HEK293 (cell line): ENCODE measurements at regions not wholly inside any gene's neighbourhood (a gene's known extent, or its start where the extent isn't known, plus 50 kb on each side); places are given as distances from the start of the nearest gene placed in this dataset.

Source experiments
- CTCF ChIP-seq: fragments of 450-650 bp; formaldehyde crosslinking; IDR thresholded peaks from 2 replicates; pipeline ENCODE4 v1.5.1; 2016; ENCODE audit warnings: missing biosample characterization, missing genetic modification characterization
- ELK4 ChIP-seq: IDR thresholded peaks from 2 replicates; pipeline ENCODE4 v1.6.1; 2011; ENCODE audit warnings: mild to moderate bottlenecking, low read depth, low read length, borderline replicate concordance
- HOXD13 ChIP-seq: sonication (generic); formaldehyde crosslinking; IDR thresholded peaks from 2 replicates; pipeline ENCODE4 v1.8.0; 2022; ENCODE audit warnings: missing genetic modification reagents, borderline replicate concordance
- REST ChIP-seq: fragments of 450-650 bp; formaldehyde crosslinking; IDR thresholded peaks from 2 replicates; pipeline ENCODE4 v1.5.1; 2016; ENCODE audit warnings: missing biosample characterization, missing genetic modification characterization
- SP7 ChIP-seq: fragments of 450-650 bp; formaldehyde crosslinking; IDR thresholded peaks from 2 replicates; pipeline ENCODE4 v1.5.1; 2016; ENCODE audit warnings: missing biosample characterization, missing genetic modification characterization
- ZNF132 ChIP-seq: fragments of 450-650 bp; formaldehyde crosslinking; IDR thresholded peaks from 2 replicates; pipeline ENCODE4 v1.5.1; 2017; ENCODE audit warnings: missing biosample characterization, missing genetic modification characterization, borderline replicate concordance
- ZNF138 ChIP-seq: fragments of 450-650 bp; formaldehyde crosslinking; IDR thresholded peaks from 2 replicates; pipeline ENCODE4 v1.5.1; 2016; ENCODE audit warnings: missing biosample characterization, missing genetic modification characterization, borderline replicate concordance
- ZNF274 ChIP-seq, 2 experiments: fragments of 200-500 bp in 1 of 2; fragments of 450-650 bp in 1 of 2; sonication (Bioruptor generic) in 1 of 2; formaldehyde crosslinking in 1 of 2; IDR thresholded peaks; 2 replicates each; pipeline versions ENCODE4 v1.5.1 to v1.6.1; 2014 to 2016; ENCODE audit warnings: borderline replicate concordance in 1 of 2, inconsistent platforms in 1 of 2, low read length in 1 of 2, missing biosample characterization in 1 of 2, missing genetic modification characterization in 1 of 2
- ZNF280D ChIP-seq: fragments of 450-650 bp; formaldehyde crosslinking; IDR thresholded peaks from 2 replicates; pipeline ENCODE4 v1.5.1; 2016; ENCODE audit warnings: missing biosample characterization, missing genetic modification characterization
- ZNF302 ChIP-seq: fragments of 450-650 bp; formaldehyde crosslinking; IDR thresholded peaks from 2 replicates; pipeline ENCODE4 v1.5.1; 2016; ENCODE audit warnings: missing biosample characterization, missing genetic modification characterization, low read depth
- ZNF521 ChIP-seq: fragments of 450-650 bp; formaldehyde crosslinking; IDR thresholded peaks from 2 replicates; pipeline ENCODE4 v1.5.1; 2017; ENCODE audit warnings: missing biosample characterization, mild to moderate bottlenecking, missing genetic modification characterization
- ZNF623 ChIP-seq: fragments of 450-650 bp; formaldehyde crosslinking; IDR thresholded peaks from 2 replicates; pipeline ENCODE4 v1.5.1; 2016; ENCODE audit warnings: missing biosample characterization, missing genetic modification characterization
- ZNF629 ChIP-seq: fragments of 450-650 bp; formaldehyde crosslinking; IDR thresholded peaks from 2 replicates; pipeline ENCODE4 v1.5.1; 2017; ENCODE audit warnings: missing biosample characterization, missing genetic modification characterization

GRCh38 chr5:135217669-135218485 is 181.2 kb downstream of the MACROH2A1 start:
- TF ChIP-seq ZNF274 (IDR thresholded peaks at IDR 0.05; ENCODE audit: low read length) = no peak
- no peak for TF ChIP-seq ZNF274 (tag by site-specific recombination; IDR thresholded peaks at IDR 0.05; ENCODE audit: borderline replicate concordance)
- TF ChIP-seq CTCF (tag by site-specific recombination) = no peak
- no peak for TF ChIP-seq ZNF302 (tag by site-specific recombination)
- TF ChIP-seq ZNF623 = no peak
- TF ChIP-seq ZNF280D (tag by site-specific recombination) = no peak
- TF ChIP-seq ZNF132 (tag by site-specific recombination) = no peak
- no peak for TF ChIP-seq ZNF521
- no peak for TF ChIP-seq SP7 (tag by site-specific recombination)
- TF ChIP-seq ZNF629 (tag by site-specific recombination) = no peak
- no peak for TF ChIP-seq HOXD13
- no peak for TF ChIP-seq REST
- no peak for TF ChIP-seq ELK4
- TF ChIP-seq ZNF138 (tag by site-specific recombination) = no peak
